NCI-H2107 treated with DMSO at 0.1 percent for 48 hours (cell line): ENCODE measurements at regions not wholly inside any gene's neighbourhood (a gene's known extent, or its start where the extent isn't known, plus 50 kb on each side); places are given as distances from the start of the nearest gene placed in this dataset.
"Not testable (repeated sequence)": the region's sequence is repeated elsewhere in the genome, so short reads cannot be mapped to it uniquely, and the experiment has no call there.

Experiments used
- DNase-seq: peaks from one replicate; lab custom pipeline; 2025; ENCODE audit not compliant: unreplicated experiment; lab: John Stamatoyannopoulos, UW

DNA sequence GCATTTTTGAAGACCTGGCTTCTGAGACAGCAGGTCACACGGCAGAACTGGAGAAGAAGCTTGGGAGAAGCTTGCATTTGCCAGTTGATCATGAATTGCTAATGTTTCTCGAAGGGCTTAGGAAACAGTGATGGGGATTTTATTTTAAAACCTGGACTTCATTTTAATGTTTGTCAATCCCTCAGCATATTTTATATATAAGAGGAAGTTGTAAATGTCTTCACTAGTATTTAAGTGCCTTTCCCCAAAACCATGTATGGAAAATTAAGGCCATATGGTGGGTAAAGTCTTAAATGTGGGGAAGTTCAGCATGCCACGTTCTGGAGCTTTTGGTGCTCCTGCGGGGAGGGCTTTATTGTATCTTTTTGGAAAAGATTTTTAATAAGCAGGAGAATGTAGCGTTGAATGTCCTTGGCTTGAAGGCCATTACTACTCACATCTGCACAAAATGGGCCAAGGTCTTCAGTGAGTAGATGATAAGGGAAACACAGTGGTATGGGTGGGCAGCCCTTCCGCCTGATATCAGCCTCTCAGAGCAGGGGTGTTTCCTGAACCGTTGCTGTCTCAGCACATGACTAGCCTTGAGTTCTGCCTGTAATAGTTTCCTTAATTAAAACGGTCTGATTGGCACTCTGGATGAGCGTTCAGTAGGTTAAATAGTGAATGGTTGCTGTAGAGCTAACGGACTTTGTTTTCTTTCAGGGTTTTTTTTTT is 511.4 kb downstream of the PCNX1 start:
- no peak for DNase-seq

DNA sequence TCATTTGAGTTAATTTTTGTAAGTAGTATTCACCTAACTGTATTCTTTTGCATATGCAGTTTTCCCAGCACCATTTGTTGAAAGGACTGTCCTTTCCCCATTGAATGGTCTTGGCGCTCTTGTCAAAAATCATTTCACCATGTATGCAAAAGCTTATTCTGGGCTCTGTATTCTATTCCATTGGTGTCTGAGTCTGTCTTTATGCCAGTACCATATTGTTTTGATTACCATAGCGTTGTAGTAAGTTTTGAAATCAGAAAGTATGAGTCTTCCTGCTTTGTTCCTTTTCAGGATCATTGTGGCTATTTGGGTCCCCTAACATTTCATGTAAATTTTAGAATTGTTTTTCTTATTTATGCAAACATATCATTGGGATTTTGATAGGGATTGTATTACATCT is 508.7 kb upstream of the RGS6 start:
- no peak for DNase-seq

DNA sequence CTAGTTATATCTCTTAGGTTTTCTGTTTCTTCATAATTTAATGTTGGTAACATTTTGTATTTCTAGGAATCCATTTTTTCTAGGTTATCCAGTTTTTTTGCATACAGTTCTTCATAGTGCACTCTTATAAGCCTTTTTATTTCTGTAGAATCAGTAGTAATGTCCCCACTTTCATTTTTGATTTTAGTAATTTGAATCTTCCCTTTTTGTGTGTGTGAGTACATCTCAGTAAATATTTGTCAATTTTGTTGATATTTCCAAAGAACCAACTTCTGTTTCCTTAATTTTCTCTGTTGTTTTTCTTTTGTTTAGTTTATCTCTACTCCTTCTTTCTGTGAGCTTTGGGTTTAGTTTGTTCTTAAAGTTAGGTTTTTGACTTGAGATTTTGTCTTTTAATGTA is 507.3 kb upstream of the RGS6 start:
- no peak for DNase-seq

DNA sequence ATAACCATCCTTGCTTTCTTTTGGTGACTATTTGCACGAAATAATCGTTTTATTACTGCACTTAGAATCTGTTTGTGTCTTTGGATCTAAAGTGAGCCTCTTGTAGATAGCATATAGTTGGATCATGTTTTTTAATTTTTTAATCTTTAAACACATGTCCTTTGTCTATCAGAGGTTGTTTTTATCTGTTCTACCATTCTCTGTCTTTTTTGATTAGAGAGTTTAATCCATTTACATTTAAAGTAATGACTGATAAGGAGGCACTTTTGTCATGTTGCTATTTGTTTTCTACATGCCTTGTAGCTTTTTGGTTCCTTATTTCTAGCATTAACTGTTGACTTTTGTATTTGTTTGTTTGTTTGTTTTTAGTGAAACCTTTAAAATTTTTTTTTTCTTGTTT is 506.2 kb upstream of the RGS6 start:
- DNase-seq = no peak

DNA sequence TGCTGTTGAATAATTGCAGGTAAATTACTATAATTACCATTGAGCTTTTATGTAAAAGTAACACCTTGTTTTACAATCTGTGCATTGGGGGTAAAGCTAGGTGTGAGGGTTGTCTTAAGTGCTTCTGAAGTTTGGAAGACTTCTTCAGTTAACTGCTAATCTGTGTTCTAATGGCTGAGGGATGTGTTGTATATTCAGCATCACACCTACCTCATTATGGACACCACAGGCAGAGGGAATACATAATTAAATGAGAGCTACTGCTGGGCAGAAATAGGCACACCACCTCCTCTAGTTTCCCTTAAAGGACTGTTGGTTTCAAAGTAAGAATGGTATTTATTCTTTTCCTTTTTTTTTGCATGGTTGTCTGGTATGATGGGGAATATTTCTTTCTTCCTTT is 502.3 kb upstream of the RGS6 start:
- DNase-seq = no peak

DNA sequence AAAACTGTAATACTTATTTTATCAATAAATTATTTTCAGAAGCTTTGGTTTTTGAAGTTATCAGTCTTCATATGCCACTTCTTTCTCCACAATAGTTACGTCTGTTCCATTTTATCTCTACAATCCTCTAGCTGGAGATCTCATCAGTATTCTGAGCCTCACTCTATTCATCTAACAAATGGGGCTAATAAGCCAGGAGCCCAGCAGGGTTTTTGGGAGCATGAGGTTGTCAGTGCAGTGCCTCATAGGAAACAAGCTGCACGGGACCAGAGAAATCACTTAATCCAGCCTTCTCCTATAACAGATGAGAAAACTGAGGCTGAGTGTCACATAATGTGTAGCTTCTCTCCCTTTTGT is 501.9 kb upstream of the RGS6 start:
- DNase-seq = no peak

DNA sequence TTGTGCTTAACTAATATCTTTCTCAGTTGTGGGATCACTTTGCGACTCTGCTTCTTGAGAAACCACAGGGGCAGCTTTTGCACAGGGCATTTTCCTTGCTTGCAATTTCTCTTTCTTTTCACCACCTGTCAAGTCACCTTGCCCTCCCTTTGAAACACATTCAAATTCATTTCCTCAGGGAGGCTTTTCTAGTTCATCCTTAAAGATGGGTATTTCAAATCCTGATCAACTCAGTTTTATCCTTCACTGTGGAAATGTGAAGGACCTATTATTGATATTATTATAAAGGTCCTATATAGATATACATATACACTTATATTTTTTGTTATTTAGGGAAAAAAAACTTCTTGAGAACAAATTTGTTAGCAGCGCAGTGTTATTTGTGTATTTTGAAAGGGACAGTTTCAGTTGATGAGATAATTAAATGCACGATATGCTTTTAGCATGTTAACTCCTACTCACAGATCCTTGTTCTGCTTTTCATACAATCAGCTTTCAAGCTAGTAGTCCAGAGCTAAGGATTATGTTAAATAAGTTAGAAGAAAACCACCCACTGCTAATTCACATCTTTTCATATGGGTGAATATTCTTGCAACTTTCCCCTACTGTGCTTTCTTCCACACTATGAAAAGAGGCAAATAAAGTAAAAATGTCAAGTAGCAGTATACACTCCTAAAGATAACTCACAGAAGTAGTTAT is 501.4 kb upstream of the RGS6 start:
- DNase-seq = no peak

DNA sequence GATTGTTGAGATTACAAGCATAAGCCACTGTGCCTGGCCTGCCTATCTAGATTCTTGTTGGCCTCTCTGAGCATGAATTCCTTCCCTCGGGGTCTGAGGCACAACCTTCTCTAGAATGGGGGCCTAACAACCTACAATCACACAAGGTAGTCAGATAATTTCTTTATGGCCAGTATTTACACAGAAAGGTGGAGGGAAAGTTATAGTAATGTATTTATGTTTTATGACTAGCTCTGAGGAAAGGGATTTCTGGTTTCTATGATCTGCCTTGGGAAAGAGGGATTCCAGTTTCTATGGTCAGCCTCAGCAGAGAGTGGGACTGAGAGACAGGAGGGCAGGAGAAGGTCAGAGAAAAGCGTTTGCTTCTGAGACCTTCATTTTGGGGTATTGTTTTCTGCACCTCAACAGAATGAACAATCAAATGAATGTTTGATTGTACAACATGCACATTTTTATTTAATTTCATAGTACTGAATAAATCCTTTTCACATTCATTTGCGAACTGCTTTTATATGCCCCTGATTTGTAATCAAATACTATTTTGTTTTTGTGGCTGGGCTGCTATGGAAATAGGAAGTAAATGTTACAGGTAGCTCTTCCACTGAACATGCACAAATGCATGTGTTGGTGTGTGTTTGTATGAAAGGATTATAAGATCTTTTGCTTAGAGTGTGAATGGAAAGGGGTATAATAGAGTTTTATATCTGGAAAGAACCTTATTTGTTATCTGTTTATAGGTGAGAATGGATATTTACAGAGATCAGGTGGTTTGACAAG is 499.7 kb upstream of the RGS6 start:
- DNase-seq = no peak

DNA sequence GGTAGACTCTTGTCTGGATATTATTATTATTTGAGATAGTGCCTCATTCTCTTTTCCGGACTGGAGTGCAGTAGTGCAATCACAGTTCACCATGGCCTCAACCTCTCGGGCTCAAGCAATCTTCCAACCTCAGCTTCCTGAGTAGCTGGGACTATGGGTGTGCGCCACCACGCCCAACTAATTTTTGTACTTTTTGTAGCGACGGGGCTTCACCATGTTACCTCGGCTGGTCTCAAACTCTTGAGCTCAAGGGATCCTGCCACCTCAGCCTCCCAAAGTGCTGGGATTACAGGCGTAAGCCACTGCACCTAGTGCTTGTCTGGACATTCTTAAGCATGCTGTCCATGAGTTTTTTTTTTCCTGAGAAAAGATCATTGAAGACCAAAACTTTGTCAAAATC is 498.9 kb upstream of the RGS6 start:
- no peak for DNase-seq

DNA sequence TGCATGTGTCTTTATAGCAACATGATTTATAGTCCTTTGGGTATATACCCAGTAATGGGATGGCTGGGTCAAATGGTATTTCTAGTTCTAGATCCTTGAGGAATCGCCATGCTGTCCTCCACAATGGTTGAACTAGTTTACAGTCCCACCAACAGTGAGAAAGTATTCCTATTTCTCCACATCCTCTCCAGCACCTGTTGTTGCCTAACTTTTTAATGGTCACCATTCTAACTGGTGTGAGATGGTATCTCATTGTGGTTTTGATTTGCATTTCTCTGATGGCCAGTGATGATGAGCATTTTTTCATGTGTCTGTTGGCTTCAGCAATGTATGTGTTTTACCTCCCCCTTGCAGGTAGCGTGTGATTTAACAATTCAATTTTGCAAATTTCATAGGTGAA is 496.6 kb upstream of the RGS6 start:
- not testable (repeated sequence) for DNase-seq

DNA sequence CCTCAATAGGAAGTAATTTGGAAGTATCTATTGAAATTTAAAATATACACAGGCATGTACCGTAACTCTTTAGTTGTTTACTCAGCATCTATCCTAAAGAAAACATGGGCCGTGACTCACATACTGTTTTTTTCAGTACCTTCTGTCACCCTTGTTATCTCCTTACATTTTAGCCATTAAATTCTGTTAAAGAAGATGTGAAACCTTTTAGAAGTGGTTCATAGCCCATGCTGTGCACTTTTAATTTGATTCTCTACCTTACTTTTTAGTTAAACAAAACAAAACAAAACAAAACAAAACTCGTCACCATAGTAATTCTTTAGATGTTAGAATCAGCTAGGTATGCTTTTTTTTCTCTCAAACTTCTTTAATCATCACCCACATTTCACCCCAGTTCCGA is 494.4 kb upstream of the RGS6 start:
- no peak for DNase-seq

DNA sequence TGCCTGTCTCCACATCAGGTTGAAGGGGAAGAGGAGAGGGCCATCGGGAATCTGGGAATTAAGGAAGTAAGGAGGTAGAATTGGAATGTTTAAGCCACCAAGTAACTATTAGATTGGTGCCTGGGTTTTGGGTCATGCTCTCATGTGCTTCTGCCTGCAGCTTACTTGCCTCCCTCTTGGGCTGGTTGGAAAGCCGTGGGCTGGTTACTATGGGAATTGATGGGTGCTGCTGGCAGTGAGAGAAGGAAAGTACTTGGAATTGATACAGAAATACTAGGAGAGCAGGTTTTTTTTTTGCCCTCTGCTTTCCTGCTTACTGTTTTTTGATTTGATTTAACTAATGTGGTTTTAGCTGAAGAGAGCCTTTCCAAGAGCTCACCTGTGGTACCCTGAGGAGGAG is 493.5 kb upstream of the RGS6 start:
- peak; percentile 70 for DNase-seq

DNA sequence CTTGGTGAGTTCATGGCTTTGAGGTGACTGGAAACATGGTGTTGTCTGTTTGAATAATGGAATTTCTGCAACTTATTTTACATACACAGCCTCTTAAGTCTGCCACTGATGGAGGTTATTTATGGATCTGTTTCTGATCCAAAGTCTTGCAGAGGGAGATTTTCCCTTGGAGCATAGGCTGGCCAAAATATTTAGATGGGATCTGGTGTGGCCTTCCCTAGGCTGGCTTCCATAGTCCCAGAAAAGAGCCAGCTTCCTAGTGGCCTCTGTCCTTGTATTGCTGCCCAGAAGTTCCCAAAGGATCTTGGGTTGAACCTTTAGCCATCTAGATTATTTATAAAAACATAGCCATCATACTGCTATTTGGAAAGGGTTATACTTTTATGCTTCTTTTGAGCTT is 491.1 kb upstream of the RGS6 start:
- no peak for DNase-seq

DNA sequence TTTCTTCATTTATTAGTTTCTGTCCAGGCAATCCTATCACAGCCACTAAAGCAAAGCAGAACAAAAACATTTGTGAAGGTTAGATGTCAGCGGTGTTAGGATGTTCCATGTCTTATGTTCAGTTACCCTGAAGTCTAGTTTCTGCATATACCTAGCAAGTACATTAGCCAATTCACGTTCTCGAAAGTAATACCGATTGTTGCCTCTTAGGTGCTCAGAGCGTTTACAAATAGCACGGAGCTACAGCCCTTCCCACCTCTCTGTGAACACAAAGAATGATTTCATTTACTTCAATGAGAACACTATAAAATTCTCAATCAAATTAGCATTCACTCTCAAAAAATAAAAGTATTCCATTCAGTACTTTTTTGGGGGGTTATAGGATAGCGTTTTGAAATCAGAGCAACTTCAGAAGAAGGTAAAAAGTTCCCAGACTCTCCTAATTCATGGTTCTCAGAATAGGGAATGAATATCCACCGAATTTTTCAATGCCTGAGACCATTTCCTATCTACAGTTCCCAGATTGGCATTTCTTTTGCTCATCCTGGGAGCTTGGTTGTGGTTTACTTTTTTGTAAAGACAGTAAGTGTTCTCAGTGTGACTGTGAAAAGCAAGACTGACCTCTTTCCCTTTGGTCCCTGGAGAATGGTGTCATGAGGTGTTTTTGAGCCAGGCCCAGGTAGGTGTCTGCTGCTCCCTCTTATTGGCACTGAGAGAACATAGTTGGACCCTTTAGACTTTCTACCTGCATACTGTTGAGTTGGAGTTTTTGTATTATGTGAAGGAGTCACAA is 488.0 kb upstream of the RGS6 start:
- no peak for DNase-seq

DNA sequence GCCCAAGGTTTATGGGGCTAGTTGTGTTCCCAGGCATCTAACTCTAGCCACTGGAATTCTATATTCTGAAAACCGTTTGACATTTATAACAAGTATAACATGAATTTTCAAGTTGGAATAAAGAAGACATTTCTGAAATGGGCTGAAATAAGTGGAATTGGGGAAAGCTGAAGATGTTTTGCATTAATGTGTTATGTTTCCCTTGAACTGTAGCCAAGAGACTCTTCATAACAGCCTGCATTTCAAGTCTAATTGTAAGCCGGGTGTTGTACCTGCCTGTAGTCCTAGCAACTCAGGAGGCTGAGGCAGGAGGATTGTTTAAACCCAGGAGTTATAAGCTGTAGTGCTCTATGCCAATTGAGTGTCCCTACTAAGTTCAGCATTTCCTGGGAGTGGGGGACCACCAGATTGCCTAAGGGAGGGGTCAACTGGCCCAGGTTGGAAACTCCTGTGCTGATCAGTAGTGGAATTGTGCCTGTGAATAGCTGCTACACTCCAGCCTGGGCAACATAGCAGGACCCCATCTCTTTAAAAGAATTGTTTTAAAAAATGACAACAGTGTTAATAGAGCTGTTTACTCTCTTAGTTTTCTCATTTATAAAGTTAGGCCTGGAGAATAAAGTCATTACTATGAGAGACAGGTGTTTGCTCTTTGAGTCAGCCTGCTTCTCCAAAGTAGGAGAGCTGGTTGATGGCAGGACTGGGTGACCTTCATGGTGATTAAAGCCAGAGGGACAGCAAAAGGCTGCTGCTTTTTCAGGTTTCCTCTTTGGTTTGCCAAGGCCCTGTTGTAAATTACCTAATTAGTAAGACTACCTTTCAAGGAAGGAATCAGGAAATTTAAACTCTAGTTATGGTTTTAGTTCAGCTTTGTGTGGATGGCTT is 483.6 kb upstream of the RGS6 start:
- DNase-seq = no peak

DNA sequence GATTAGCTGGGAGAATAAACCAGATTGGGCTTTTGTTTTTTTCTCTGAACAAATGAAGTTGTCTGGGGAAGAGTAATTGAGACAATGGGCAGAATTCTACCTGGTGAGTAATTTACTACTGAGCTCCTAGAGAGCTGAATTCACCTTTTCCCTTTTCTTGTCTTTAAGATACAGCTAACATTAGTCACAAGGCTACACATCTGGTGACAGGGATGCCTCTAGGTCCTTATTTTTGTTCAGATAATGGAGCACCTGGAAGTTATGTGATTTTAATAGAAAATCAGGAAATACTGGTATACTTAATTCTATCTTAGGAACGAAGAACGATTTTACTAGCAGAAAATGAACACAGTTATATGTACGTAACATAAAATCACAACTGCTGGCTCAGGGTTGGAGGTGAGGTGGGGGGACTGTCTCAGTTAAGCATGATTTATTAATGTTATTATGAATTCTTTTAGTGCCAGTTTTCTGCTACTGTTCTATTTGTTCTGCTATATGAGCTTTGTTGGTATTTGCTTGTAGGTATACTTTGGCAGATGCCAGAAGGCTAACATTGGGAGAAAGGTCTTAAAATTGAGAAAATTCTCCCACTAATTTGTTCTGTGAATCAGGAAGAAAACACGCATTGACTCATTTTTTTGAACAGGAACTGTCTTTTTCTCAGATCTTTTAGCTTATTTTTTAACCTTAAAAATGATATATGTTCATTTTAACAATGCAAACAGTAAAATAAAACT is 482.7 kb upstream of the RGS6 start:
- no peak for DNase-seq

DNA sequence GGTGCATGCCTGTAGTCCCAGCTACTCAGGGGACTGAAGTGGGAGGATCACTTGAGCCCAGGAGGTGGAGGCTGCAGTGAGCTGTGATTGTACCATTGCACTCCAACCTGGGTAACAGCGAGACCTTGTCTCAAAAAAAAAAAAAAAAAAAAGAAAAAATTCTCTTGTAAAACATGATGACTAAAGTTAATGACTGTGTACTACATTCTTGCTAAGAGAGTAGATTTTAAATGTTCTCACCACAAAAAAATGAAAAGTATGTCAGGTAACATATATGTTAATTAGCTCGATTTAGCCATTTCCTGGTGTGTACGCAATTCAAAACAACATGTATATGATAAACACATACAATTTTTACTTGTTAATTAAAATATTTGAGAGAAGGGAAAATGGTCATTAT is 480.7 kb upstream of the RGS6 start:
- DNase-seq = no peak

DNA sequence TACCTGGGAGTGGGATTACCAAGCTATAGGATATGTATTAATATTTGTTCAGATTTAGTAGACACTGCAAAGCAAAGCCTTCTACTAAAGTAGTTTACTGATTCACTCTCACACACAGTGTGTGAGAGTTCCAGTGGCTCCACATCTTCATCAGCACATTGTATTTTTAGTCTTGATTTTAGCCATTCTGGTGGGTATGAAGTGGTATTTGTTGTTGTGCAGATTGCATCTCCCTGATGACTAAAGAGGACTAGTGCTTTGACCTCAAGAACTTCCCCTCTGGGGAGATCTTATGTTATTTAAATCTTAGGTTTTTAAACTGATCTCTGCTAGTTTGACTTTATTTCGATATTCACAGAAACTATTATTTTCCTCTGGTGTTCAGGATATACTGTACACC is 479.7 kb upstream of the RGS6 start:
- no peak for DNase-seq

DNA sequence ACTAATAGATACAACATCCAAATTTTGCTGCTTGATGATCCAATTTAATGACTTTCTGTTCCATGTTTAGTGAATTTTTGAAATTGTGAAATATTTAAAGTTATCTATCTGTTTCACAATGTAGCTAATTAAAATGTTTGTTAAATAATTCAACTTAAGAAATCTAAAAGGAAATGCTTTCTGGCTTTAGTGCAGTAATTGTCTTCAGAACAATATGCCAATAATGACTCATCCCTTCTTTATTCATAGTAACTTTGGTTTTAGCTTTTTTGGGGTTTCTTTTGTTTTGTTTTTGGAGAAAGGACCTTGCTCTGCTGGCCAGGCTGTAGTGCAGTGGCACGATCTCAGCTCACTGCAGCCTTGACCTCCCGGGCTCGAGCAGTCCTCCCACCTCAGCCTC is 479.2 kb upstream of the RGS6 start:
- no peak for DNase-seq

DNA sequence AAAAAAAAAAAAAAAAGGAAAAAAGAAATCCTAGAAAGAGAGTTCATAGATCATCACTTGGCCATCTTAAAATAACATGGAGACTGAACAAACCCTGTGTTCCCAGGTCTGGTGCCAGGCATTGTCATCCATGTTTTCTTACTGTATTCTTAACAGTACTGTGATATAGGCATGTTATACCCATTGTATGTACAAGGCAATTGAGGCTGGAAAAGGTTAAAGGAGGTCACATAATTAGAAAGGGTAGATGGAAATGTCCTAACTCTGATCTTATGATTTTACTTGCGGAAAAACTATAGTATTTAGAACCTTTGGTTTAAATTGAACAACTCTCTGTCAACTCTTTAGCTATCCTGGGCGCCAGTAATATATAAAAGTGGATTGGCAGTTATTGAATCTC is 478.2 kb upstream of the RGS6 start:
- no peak for DNase-seq
